ENCODE measurements at regions not wholly inside any gene's neighbourhood (a gene's known extent, or its start where the extent isn't known, plus 50 kb on each side); places are given as distances from the start of the nearest gene placed in this dataset.

- DNase-seq, result no peak
Measured at GRCh38 chr2:206368484-206368883, 74.8 kb upstream of the ADAM23 start.

- DNase-seq, result no peak
Measured at GRCh38 chr2:206368933-206369569, 74.3 kb upstream of the ADAM23 start.

- no peak for DNase-seq
Measured at GRCh38 chr2:206375956-206376355, 67.4 kb upstream of the ADAM23 start.

GRCh38 chr2:206378835-206379234 lies 64.5 kb upstream of the ADAM23 start:
- no peak for DNase-seq

GRCh38 chr2:206379266-206379665 lies 64.1 kb upstream of the ADAM23 start:
- no peak for DNase-seq

- no peak for DNase-seq
Measured at GRCh38 chr2:206379886-206380285, 63.4 kb upstream of the ADAM23 start.

- no peak for DNase-seq
Measured at GRCh38 chr2:206381881-206382280, 61.5 kb upstream of the ADAM23 start.

GRCh38 chr2:206383669-206384068 lies 59.7 kb upstream of the ADAM23 start:
- no peak for DNase-seq

- DNase-seq, result no peak
Measured at GRCh38 chr2:206387808-206388207, 55.5 kb upstream of the ADAM23 start.

GRCh38 chr2:206388698-206389097 lies 54.6 kb upstream of the ADAM23 start:
- no peak for DNase-seq

GRCh38 chr2:206389164-206389563 lies 54.2 kb upstream of the ADAM23 start:
- no peak for DNase-seq

GRCh38 chr2:206390181-206390580 lies 53.2 kb upstream of the ADAM23 start:
- no peak for DNase-seq

- peak; percentile 10 for DNase-seq
Measured at GRCh38 chr2:206392118-206392517, 51.2 kb upstream of the ADAM23 start.

Measured in stimulated activated CD4-positive, alpha-beta T cell treated with anti-CD3 and anti-CD28 coated beads, Interleukin-1b, Interleukin-23, amount 100 ng/mL, for 48 hours (primary cell).